SIG-M5 treated with dmso at 0.1 percent for 504 hours (cell line): ENCODE measurements at regions not wholly inside any gene's neighbourhood (a gene's known extent, or its start where the extent isn't known, plus 50 kb on each side); places are given as distances from the start of the nearest gene placed in this dataset.

Experiments
- DNase-seq: peaks from one replicate; lab custom pipeline; 2025; ENCODE audit not compliant: unreplicated experiment; lab: John Stamatoyannopoulos, UW

DNA sequence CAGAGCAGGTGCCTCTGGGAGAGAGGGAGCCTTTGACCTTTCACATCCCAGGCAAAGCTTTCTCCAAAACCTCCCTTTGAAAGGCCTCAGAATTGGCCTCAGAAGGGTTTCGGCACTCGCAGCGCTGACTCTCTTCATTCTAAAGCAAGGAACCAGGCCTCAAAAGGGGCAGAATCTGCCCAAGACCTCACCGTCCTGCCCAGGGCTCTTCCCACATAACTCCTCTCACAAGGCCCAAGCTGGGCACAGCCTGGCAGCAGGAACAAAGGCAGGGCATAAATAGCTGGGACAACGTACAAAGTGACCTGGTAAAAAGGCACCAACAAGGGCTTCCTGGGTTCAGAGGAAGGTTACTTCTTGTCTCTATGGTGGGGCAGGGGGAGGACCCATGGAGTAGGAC, 166.3 kb upstream of the FSTL4 start:
- DNase-seq, result no peak

DNA sequence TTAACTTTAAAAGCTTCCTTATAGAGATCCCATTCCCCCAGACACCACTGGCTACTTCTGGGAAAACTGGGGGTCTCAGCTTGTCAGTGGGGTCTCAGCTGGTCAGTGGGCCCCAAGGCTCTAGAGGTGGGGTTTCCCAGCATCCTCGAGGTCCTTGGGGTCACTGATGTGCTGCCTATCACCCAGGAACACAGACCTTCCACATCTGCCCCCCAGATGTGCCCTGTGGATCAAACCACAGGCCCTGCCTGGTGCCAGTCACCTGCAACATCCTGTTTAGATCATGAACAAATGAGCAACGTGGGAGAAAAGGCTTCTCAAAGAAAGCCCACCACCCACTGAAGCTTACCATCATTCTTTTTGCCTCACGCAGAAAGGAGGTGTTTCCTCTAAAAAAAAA, 165.6 kb upstream of the FSTL4 start:
- no peak for DNase-seq

DNA sequence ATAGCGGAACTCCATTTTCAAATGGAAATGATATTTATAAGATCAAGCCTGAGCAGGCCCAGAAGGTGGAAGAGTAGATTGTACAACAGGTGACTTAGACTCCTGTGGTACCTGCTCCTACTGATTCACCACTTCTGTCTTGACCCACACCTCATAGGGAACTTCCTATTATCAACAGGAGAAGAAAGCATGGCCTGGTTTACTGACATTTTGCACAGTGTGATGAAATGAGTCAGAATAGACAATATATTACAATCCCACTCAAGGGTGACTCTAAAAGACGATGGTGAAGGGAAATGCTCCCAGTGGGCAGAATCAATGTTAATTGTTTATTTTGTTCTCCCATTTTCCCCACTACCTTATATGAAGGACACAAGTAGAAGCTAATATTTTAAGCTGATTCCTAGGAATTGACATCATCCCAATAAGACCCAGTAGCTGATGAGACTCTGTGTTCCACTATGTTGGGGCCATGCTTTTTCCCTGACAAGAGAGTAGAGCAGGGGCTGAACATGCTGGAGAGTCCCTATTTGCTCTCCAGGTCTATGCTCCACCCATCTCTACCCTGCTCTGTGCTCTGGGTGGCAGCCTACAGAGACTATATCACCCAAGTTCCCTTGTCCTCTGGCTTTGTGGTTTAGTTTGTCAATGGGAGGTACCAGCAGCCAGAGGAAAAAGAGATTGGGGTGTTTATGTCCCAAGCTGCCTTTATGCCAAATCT, 163.4 kb upstream of the FSTL4 start:
- no peak for DNase-seq

DNA sequence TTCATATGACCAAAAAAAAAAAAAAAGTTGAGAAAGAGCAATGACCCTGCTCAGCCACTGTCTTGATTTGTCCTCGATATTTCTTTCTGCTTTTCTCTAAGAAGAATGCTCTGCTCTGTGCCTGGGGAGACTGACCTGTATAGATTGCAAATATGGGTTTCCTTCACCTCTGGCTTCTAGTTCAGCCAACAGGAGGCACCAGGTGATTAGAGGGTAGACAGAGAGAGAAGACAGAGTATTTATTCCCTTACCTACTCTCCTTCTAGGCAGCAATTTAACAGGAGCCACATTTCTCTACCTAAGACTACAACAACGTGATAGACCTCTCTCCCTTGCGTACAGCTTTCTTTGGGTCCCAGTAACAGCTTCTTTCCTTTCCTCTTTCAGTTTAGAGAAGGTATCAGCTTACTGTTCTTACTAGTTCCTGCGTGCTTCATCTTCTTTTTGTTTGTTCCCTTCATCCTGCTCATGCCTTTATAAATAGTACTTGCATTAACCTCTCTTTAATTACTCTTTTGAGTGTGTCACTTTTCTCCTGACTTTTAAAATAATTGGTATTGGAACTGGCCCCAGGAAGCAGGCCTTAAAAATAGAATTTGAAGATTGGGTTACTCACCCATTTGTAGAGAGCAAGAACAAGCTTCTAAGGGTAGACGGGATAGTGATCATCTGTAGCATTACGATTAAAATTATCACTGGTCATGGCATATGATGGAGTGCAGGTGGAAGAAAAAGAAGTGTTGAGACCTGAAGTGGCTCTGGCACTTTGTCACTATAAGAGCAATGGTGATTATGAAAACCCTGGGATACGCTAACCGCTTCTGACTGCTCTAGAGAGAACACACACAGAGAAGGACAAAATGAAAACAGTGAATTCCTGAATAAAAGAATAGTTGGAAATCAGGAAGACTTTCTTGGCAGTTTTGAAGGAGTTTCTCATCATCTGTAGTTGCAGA, 161.2 kb upstream of the FSTL4 start:
- DNase-seq, result no peak

DNA sequence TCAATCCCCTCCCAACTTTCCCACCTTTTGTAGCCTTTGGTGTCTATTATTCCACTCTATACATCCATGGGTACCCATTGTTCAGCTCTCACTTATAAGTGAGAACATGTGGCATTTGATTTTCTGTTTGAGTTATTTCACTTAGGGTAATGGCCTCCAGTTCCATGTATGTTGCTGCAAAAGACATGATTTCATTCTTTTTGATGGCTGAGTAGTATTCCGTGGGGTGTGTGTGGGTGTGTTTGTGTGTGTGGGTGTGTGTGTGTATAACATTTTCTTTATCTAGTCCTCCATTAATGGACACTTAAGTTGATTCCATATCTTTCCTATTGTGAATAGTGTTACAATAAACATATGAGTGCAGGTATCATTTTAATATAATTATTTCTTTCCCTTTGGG, 157.5 kb upstream of the FSTL4 start:
- no peak for DNase-seq

DNA sequence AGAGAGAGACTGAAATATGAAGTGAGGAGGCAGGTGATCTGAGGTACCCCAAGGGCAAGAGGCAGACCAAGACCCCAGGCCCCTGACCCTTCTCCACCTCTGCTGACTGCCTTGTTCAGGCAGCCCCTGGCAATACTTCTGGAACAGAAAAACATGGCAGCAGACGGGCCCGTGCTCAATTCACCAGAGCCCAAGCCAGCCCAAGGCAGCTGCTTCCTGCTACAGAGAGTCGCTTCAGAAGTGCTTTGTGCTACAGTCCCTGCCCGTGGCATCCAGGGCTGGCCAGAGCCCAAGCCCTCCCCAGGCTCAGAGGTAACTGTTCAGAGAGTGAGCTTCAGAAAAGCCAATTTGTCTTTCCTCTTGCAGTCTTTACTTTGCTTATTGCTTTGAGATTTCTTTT, 151.4 kb upstream of the FSTL4 start:
- DNase-seq, result no peak

DNA sequence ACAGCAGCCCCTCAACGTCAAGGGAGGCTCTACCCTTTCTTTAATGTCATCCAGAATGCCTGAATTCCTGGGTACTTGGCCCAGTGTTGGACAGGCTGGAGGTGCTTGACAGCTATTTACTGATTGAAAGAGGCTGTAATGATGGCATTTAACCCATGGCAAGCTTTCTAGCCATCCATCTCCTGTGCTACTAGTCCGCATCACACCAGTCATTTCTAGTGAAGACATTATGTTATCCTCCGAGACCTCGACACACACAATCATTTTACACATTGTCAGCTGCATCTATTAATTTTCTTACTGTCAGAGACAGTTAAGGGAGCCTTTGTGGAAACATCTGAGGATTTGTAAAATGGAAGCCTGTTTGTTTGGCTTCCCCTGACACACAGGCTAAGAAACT, 149.3 kb upstream of the FSTL4 start:
- no peak for DNase-seq

DNA sequence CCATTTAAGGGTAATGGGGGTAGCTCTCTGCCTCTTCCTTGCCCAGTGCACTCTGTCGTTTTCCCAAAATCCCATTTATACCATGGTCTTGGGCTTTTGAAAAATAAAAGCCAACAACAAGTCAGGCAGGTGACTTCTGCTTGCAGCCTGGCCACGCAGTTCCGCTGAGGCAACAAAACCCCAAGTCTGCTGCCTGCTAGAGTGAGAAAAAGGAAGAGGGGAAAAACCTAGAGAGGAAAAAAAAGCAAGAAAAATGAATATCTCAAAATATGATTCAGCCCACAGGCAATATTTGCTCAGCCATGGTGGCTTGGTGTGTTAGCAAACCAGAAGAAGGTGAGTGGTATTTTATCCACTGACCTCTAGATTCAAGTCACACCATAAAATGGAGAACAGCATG, 148.2 kb upstream of the FSTL4 start:
- DNase-seq, result no peak

DNA sequence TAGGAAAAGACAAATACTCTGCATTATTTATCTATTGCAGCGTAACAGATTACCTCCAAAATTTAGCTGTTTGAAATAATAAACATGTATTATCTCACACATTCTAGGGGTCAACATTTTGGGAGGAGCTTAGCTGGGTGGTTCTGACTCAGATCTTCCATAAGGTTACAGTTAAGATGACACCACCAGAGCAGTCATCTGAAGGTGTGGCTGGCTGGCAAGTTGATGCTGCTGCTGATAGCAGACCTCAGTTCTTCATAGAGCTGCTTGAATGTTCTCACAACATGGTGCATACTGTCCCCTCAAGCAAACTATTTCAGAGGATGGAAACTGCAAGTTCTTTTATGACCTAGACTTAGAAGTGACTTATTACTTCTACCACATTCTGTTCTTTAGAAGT, 146.3 kb upstream of the FSTL4 start:
- no peak for DNase-seq

DNA sequence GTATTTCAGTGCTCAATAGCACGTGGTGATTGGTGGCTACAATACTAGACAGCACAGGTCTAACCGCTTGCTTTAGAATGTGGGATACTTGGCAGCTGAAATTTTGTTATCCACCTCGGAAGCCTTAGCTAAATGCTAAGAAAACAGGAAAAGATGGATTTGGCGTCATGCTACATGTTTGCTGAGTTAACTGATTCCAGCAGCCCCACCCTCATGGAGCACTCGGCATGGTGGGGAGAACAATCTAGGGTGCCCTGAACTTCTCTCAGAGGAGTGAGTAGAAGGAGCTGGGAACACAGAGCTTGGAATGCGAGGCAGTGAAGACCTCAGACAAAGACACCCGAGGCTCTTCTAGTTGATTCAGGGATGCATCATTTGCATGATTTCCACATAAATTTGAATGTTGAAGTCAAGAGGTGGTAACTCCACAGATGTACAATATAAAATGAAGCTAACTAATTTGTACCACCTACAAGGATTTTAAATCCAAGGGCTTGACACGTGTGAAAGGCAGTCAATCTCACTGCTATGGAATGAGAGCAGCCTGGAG, 145.1 kb upstream of the FSTL4 start:
- no peak for DNase-seq

DNA sequence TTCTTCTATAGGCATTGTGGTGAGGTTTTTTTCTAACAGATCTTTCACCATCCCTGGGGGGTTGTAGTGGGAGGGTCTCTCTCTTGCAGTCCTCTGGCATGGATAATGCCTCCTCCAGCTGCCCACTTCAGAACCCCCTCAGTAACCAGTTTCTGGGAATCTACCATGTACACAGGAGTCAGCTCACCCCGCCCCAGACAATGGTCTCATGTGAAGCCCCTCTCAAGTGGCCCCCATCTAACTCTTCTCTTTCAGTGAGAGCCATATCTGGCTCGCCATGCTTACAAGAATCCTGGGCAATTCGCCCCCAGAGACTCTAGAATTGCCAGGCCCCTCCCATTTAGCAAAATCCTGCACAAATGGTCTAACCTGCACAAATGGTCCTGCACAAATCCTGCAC, 144.4 kb upstream of the FSTL4 start:
- no peak for DNase-seq

DNA sequence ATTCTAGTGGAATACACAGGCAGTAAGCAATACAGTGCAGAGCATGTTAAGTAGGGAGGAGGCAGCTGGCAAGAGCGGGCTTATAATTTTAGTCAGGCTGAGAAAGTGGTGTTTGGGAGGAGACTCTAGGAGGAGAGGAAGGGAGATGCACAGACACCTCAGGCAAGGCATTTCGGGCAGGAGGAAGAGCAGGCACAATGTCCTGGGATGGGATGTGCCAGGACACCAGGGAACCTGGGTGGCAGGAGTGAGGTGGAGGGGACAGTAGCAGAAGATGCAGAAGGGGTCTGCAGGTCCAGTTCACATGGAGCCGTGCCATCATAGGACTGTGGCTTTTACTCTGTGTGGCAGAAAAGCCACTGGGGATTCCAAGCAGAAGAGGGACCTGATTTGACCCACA, 143.7 kb upstream of the FSTL4 start:
- DNase-seq, result no peak

DNA sequence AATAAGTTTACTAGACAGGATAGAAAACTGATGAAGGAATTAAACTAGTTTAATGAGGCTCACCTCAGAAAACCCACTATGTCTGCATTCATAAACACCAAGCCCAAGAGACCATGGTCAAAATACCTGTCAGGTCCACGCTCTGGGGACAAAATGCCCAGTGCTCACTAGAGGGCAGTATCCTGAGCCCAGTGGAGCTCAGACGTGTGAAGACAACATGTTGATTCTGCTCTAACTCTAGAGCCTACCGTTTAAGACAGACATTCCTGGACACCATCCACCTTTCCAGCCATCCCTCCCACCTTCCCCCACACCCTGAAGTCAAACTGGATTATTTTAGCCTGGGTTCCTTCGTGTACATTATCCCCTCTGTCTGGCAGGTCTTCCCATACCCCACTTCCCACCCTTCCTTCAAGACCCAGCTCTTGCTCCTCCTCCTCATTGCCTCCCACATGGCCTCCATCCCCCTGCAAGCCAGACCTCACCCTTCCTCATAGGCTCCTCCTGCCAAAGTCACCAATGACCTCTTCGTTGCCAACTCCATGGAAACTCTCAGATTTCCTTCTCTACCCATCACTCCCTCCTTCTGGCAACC, 142.3 kb upstream of the FSTL4 start:
- no peak for DNase-seq

DNA sequence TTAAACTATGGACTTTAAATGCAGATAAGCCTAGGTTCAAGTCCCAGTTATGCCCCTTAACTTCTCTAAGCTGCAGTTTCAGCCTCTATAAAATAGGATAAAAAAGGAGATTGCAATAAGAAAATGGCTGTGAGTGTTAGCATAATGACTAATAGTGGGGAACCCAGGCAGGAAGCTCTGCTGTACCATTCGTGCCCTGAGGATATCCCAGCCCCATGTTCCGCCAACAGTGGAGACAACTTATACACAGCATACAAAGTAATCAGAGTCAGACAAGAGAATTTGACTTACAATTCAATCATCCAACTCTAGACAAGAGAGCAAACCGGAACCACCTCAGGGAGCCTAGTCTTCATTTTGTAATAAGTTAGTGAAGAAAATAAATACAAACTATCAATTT, 141.5 kb upstream of the FSTL4 start:
- DNase-seq, result no peak

DNA sequence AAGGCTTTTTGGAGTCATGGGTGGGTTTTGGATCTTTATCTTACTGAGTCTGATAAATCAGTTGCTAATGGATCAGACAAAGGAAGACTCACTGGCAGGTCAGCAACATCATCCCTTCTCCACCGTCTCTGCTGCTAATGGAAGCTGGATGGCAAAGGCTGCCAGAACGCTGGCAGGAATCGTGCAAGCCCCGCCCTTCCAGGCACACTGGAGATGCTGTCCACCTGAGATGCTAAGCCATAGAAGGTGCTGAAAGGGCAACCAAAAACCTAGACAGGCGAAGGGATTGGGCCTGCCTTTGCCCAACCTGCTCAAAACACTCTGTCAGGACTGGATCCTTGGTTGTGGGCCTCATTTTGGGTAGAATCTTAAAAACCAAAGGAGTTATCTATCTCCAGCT, 139.5 kb upstream of the FSTL4 start:
- DNase-seq, result no peak

DNA sequence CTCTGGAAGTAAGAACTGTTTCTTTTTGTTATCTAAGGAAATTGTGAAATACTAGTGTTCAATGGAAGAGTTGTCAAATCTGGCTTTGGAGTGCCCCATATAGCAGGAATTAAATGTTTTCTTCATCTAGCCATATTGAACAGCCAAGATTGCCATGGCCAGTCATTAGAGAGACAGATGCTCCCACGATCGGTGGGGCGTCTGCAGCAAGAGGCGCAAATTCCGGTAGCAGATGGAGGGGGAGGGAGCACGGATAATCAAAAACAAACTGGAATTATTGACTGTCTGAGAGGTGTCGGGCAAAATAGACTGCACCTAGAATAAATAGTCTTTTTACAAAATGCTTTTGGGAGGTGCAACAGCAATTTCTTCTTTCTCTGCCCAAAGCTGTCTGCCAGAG, 139.1 kb upstream of the FSTL4 start:
- DNase-seq, result no peak

DNA sequence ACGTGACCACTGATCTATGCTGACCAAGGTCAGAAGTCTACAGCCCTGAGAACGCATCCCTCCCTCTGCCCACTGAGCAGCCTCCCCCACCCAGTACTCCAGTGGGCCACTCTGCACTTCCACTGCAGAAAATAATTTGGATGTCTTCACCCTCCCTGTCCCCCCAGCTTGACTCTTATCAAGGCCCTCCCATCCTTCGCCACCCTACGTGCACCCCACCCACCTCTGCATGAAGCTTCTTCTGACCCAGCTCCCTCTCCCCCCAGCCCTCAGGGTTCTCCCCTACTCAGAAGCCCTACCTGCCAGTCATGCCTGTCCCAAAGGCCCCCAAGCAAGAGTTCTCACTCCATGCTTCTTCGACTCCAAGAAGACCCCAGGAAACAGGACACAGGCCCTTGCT, 138.5 kb upstream of the FSTL4 start:
- no peak for DNase-seq

DNA sequence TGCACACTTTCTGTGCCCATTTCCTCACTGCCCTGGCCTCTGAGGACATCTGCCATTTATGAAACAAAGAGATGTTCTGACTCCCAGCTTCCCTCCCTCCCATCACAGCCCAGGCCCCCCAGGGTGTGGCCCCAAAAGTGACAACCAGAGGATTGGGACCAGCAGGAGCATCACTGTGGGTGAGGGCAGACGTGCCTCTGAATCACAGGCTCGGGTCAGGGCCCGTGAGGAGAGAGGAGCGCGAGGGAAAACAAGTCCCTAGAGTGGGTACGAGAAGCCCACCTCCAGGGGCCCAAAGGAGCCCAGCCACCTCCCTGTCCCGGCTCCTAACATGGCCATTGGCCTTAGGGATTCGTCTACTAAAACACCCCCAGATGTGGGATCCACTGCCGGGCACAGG, 138.0 kb upstream of the FSTL4 start:
- DNase-seq, result no peak

DNA sequence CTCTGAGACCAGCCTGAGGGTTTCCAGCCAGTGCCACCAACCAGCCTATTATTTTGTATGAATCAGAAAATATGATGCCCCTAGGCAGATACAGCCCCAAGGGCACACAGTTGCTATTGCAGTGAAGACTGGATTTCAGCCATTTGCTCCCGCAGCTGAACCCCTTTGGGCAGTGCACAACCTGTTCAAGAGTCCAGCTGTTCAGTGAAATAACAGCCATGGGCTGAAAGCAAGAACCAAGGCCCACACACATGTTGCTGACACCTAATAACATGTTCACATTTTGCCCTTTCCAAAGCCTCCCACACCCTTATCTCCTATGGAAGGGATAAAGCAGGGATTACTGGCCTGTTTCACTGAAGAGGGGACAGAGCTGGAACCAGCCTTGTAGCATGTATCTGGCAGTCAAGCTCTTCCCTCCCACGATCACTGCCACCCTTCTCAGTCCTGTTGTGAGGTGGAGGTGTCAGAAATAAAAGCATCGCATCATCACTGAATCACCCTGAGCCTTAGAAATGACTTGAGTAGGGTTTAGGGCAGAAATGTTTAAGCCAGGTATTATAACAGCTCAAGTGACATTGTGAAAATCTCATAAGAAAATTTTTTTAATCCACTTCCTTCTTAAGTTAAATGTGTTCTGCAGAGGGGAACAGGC, 137.1 kb upstream of the FSTL4 start:
- DNase-seq, result no peak

DNA sequence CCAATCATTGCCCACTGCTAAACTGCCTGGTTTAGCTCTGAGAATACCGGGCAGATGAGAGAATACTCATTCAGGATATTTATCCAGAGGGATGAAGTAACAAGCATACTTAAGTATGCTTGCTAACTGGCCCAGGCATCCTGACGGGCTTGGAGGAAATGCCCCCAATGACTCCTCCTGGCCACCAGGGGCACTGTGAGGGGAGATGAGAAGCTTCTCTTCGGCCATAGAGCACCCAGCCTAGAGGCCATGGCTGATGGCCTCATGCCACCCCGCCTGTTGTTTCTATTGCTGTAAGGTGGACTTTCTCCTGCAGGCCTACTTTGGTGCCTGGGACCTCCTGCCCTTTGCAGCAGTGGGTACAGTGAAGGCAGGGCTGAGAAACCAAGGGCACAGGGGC, 134.5 kb upstream of the FSTL4 start:
- no peak for DNase-seq

DNA sequence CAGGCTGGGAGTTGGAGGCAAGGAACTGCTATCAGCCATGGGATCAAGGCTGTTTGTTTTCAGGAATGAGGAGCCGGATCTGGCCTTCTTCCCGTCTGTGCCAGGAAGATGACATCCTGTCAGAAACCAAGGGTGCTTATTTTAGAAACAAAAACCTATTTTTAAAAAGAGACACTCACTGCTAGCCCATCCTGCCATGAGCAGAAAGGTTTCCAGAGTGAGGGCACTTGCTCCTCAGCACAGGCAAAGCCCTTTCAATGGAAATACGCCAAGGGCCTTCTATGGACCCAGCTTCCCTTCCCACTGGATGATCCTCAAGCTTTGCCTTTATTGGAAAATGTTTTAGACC, 132.6 kb upstream of the FSTL4 start:
- no peak for DNase-seq
